NCI-H2196 (cell line): ENCODE measurements at regions not wholly inside any gene's neighbourhood (a gene's known extent, or its start where the extent isn't known, plus 50 kb on each side); places are given as distances from the start of the nearest gene placed in this dataset.

Experiments
- DNase-seq: peaks from one replicate; lab custom pipeline; 2025; ENCODE audit not compliant: unreplicated experiment; lab: John Stamatoyannopoulos, UW

- no peak for DNase-seq
Measured at GRCh38 chr1:70916034-70916427, 131.6 kb downstream of the PTGER3 start.

- DNase-seq = no peak
Measured at GRCh38 chr1:70919706-70920323, 127.8 kb downstream of the PTGER3 start.
